SH-SY5Y (cell line): ENCODE measurements at regions not wholly inside any gene's neighbourhood (a gene's known extent, or its start where the extent isn't known, plus 50 kb on each side); places are given as distances from the start of the nearest gene placed in this dataset.

Source experiments
- GATA2 ChIP-seq: IDR thresholded peaks from 2 replicates; pipeline ENCODE4 v1.6.1; 2011; ENCODE audit warnings: mild to moderate bottlenecking, low read depth, low read length
- GATA3 ChIP-seq: IDR thresholded peaks from 2 replicates; pipeline ENCODE4 v1.6.1; 2011; ENCODE audit warnings: low read depth, mild to moderate bottlenecking, low read length, moderate library complexity

GRCh38 chr7:138186951-138187351 is 110.7 kb downstream of the AKR1D1 start:
- TF ChIP-seq GATA3, result no peak
- no peak for TF ChIP-seq GATA2
